ENCODE measurements at regions not wholly inside any gene's neighbourhood (a gene's known extent, or its start where the extent isn't known, plus 50 kb on each side); places are given as distances from the start of the nearest gene placed in this dataset.
A peak's percentile ranks its signal among the peaks of the same experiment; 100 is the strongest.

- DNase-seq (ENCODE audit: low read depth) = no peak
These were observed 91.7 kb upstream of the MAP3K4 start for GRCh38 chr6:160899671-160900430.

- DNase-seq (ENCODE audit: low read depth) = no peak
These were observed 79.6 kb upstream of the MAP3K4 start for GRCh38 chr6:160911949-160912348.

- no peak for DNase-seq (ENCODE audit: low read depth)
These were observed 79.2 kb upstream of the MAP3K4 start for GRCh38 chr6:160912411-160912810.

GRCh38 chr6:160917572-160917971, 74.0 kb upstream of the MAP3K4 start:
- no peak for DNase-seq (ENCODE audit: low read depth)

- DNase-seq (ENCODE audit: low read depth) = no peak
These were observed 71.7 kb upstream of the MAP3K4 start for GRCh38 chr6:160919723-160920440.

- DNase-seq (ENCODE audit: low read depth) = no peak
These were observed 70.5 kb upstream of the MAP3K4 start for GRCh38 chr6:160921095-160921494.

GRCh38 chr6:160926281-160927276, 65.0 kb upstream of the MAP3K4 start:
- no peak for DNase-seq (ENCODE audit: low read depth)

- DNase-seq (ENCODE audit: low read depth) = no peak
These were observed 64.2 kb upstream of the MAP3K4 start for GRCh38 chr6:160927416-160927815.

GRCh38 chr6:160929361-160929760, 62.2 kb upstream of the MAP3K4 start:
- no peak for DNase-seq (ENCODE audit: low read depth)

GRCh38 chr6:160929831-160930230, 61.7 kb upstream of the MAP3K4 start:
- no peak for DNase-seq (ENCODE audit: low read depth)

- peak; percentile 46 for DNase-seq (ENCODE audit: low read depth)
These were observed 60.8 kb upstream of the MAP3K4 start for GRCh38 chr6:160930547-160931377.

GRCh38 chr6:160931378-160932310, 59.9 kb upstream of the MAP3K4 start:
- no peak for DNase-seq (ENCODE audit: low read depth)

- no peak for DNase-seq (ENCODE audit: low read depth)
These were observed 58.3 kb upstream of the MAP3K4 start for GRCh38 chr6:160933256-160933655.

- no peak for DNase-seq (ENCODE audit: low read depth)
These were observed 57.4 kb upstream of the MAP3K4 start for GRCh38 chr6:160934157-160934556.

- DNase-seq (ENCODE audit: low read depth) = no peak
These were observed 51.4 kb upstream of the MAP3K4 start for GRCh38 chr6:160940197-160940596.
